CD14-positive monocyte (primary cell): ENCODE measurements at regions not wholly inside any gene's neighbourhood (a gene's known extent, or its start where the extent isn't known, plus 50 kb on each side); places are given as distances from the start of the nearest gene placed in this dataset.

ENCODE experiments used
- DNase-seq, 3 donors: peaks; one replicate each; pipeline ENCODE4 v3.0.0-alpha.2; 2011 to 2022
- H2AFZ ChIP-seq: 2 replicates; pipeline ENCODE4 v1.6.0; 2012; ENCODE audit warnings: mild to moderate bottlenecking, low read depth, low read length, inconsistent platforms; ENCODE audit not compliant: insufficient read depth, poor library complexity, severe bottlenecking
- H3K27ac ChIP-seq, 2 donors: 1 replicate in 1 of 2; 2 replicates in 1 of 2; pipeline ENCODE4 v1.5.1; 2012 to 2013; ENCODE audit warnings: low read length in 2 of 2, control low read depth in 1 of 2, inconsistent platforms in 1 of 2, low read depth in 1 of 2, mild to moderate bottlenecking in 1 of 2
- H3K27me3 ChIP-seq, 2 donors: one replicate each; pipeline versions ENCODE4 v1.6.0 to v1.6.1; 2011 to 2013; ENCODE audit warnings: low read length in 2 of 2; ENCODE audit not compliant: control insufficient read depth in 2 of 2, insufficient read depth in 2 of 2
- H3K36me3 ChIP-seq, 2 donors: replicated peaks in 1 of 2; 1 replicate in 1 of 2; 2 replicates in 1 of 2; pipeline versions ENCODE4 v1.5.1 to v1.6.1; 2012 to 2013; ENCODE audit warnings: low read length in 2 of 2, control low read depth in 1 of 2, inconsistent platforms in 1 of 2, mild to moderate bottlenecking in 1 of 2; ENCODE audit not compliant: insufficient read depth in 2 of 2, control insufficient read depth in 1 of 2
- H3K4me1 ChIP-seq, 2 donors: 1 replicate in 1 of 2; 2 replicates in 1 of 2; pipeline versions ENCODE4 v1.5.1 to v1.6.1; 2012 to 2013; ENCODE audit warnings: low read length in 2 of 2, control low read depth in 1 of 2, inconsistent platforms in 1 of 2, mild to moderate bottlenecking in 1 of 2, moderate library complexity in 1 of 2; ENCODE audit not compliant: insufficient read depth in 2 of 2, control insufficient read depth in 1 of 2
- H3K4me2 ChIP-seq: replicated peaks from 2 replicates; pipeline ENCODE3; 2012; ENCODE audit warnings: low read length, moderate library complexity, mild to moderate bottlenecking; ENCODE audit not compliant: poor library complexity, severe bottlenecking; ENCODE audit errors: extremely low read depth
- H3K4me3 ChIP-seq, 3 experiments: fragments of 200-600 bp in 1 of 3; sonication (generic) in 1 of 3; replicated peaks in 1 of 3; 1 replicate in 2 of 3; 2 replicates in 1 of 3; pipeline ENCODE4 v1.5.1; 2011 to 2013; ENCODE audit warnings: low read length in 3 of 3, mild to moderate bottlenecking in 3 of 3, control low read depth in 2 of 3, low read depth in 2 of 3, inconsistent platforms in 1 of 3, moderate library complexity in 1 of 3
- H3K79me2 ChIP-seq: 2 replicates; pipeline ENCODE4 v1.6.0; 2012; ENCODE audit warnings: mild to moderate bottlenecking, control low read depth, inconsistent platforms, low read length, moderate library complexity; ENCODE audit not compliant: insufficient read depth
- H3K9ac ChIP-seq: 2 replicates; pipeline ENCODE4 v1.6.0; 2017; ENCODE audit warnings: low read length, mild to moderate bottlenecking; ENCODE audit not compliant: insufficient read depth, poor library complexity, severe bottlenecking
- H3K9me3 ChIP-seq, 2 donors: replicated peaks in 1 of 2; 1 replicate in 1 of 2; 2 replicates in 1 of 2; pipeline versions ENCODE4 v1.5.1 to v1.6.1; 2012 to 2013; ENCODE audit warnings: low read length in 2 of 2, control low read depth in 1 of 2; ENCODE audit not compliant: control insufficient read depth in 1 of 2, insufficient read depth in 1 of 2
- H4K20me1 ChIP-seq: 2 replicates; pipeline ENCODE4 v1.6.0; 2012; ENCODE audit warnings: mild to moderate bottlenecking, low read length, control low read depth, moderate library complexity; ENCODE audit not compliant: insufficient read depth
- H3K27ac Mint-ChIP-seq, 7 donors: one replicate each; pipeline ENCODE4 v1.8.0; 2020; ENCODE audit warnings: mild to moderate bottlenecking in 7 of 7, mixed read lengths in 7 of 7, moderate library complexity in 6 of 7, inconsistent platforms in 2 of 7
- H3K27me3 Mint-ChIP-seq, 3 donors: one replicate each; pipeline ENCODE4 v1.8.0; 2021 to 2022; ENCODE audit warnings: low read depth in 3 of 3, mild to moderate bottlenecking in 3 of 3, mixed read lengths in 3 of 3, moderate library complexity in 3 of 3, inconsistent platforms in 1 of 3
- H3K36me3 Mint-ChIP-seq, 2 donors: one replicate each; pipeline ENCODE4 v1.8.0; 2020; ENCODE audit warnings: mixed read lengths in 2 of 2, inconsistent platforms in 1 of 2, mild to moderate bottlenecking in 1 of 2
- H3K4me1 Mint-ChIP-seq: one replicate; pipeline ENCODE4 v1.8.0; 2020; ENCODE audit warnings: mild to moderate bottlenecking, mixed read lengths
- H3K4me3 Mint-ChIP-seq, 2 donors: one replicate each; pipeline ENCODE4 v1.8.0; 2020; ENCODE audit warnings: mild to moderate bottlenecking in 2 of 2, mixed read lengths in 2 of 2, moderate library complexity in 1 of 2
- H3K9me3 Mint-ChIP-seq, 7 donors: one replicate each; pipeline ENCODE4 v1.8.0; 2020 to 2022; ENCODE audit warnings: mixed read lengths in 7 of 7, mild to moderate bottlenecking in 6 of 7, moderate library complexity in 6 of 7, inconsistent platforms in 2 of 7
- WGBS: methylation state at CpG from one replicate; pipeline ENCODE4 v1.1.5; 2013; ENCODE audit warnings: missing lambda C conversion rate; ENCODE audit not compliant: insufficient coverage; 5-methylcytosine and 5-hydroxymethylcytosine counted together
- intact Hi-C, 2 donors: fragments of 100-400 bp; cut with micrococcal nuclease; formaldehyde crosslinking; loops; one replicate each; pipeline versions ENCODE4 v1.15.0 to v1.15.1; 2023
- TF ChIP-seq, protein P1 (sequence below): fragments of 200-600 bp; IDR thresholded peaks from one replicate; pipeline ENCODE4 v1.8.0; 2022; ENCODE audit warnings: antibody characterized with exemption, mild to moderate bottlenecking

DNA sequence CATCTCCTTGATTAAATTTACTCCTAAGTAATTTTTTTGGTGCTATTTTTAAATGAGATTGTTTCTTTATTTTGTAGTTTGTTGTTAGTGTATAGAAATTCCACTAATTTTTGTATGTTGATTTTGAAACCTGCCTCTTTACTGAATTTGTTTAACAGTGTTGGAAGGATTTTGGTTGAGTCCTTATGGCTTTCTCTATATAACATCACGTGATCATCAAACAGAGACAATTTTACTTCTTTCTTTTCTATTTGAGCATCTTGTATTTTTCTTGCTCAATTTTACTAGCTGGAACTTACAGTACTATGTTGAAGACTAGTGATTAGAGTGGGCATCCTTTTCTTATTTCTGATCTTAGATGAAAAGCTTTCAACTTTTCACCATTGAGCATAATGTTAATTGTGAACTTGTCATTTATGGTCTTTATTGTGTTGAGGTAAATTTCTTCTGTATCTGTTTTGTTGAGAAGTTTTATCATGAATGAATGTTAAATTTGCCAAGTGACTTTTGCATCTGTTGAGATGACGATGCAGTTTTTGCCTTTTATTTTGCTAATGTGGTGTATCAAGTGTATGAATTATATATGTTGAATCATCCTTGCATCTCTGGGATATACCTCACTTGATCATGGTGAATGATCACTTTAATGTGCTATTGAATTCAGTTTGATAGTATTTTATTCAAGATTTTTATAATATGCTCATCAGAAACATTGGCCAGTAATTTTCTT is 645.3 kb upstream of the DDX18 start:
- Mint-ChIP-seq H3K27ac (no peak overlapping the region), H3K36me3 (no peaks in the 10 kb centered on the region), H3K9me3 (peaks cover 5 to 17% (median 12%) of the 10 kb centered on the region in 7 donors), H3K27me3 (peaks cover 0 to 2% (median 0%) of the 10 kb centered on the region in 3 donors), H3K4me1 (no peaks in the 10 kb centered on the region), H3K4me3 (no peak overlapping the region)
- Histone ChIP-seq H3K4me3 (no peak overlapping the region), H3K9ac (no peak overlapping the region), H2AFZ (no peak overlapping the region), H3K4me2 (no peak overlapping the region), H3K27ac (no peak overlapping the region), H3K4me1 (no peaks in the 10 kb centered on the region), H4K20me1 (no peaks in the 10 kb centered on the region), H3K79me2 (no peaks in the 10 kb centered on the region), H3K27me3 (no peaks in the 10 kb centered on the region), H3K36me3 (no peaks in the 10 kb centered on the region), H3K9me3 (peaks cover 14 to 18% of the 10 kb centered on the region in 2 donors)
- WGBS = no CpG with 5 or more reads among the region's 2 CpGs
- intact Hi-C loops = no loop called here
- no peak for DNase-seq
- TF ChIP-seq, protein P1, sequence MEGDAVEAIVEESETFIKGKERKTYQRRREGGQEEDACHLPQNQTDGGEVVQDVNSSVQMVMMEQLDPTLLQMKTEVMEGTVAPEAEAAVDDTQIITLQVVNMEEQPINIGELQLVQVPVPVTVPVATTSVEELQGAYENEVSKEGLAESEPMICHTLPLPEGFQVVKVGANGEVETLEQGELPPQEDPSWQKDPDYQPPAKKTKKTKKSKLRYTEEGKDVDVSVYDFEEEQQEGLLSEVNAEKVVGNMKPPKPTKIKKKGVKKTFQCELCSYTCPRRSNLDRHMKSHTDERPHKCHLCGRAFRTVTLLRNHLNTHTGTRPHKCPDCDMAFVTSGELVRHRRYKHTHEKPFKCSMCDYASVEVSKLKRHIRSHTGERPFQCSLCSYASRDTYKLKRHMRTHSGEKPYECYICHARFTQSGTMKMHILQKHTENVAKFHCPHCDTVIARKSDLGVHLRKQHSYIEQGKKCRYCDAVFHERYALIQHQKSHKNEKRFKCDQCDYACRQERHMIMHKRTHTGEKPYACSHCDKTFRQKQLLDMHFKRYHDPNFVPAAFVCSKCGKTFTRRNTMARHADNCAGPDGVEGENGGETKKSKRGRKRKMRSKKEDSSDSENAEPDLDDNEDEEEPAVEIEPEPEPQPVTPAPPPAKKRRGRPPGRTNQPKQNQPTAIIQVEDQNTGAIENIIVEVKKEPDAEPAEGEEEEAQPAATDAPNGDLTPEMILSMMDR = no peak

DNA sequence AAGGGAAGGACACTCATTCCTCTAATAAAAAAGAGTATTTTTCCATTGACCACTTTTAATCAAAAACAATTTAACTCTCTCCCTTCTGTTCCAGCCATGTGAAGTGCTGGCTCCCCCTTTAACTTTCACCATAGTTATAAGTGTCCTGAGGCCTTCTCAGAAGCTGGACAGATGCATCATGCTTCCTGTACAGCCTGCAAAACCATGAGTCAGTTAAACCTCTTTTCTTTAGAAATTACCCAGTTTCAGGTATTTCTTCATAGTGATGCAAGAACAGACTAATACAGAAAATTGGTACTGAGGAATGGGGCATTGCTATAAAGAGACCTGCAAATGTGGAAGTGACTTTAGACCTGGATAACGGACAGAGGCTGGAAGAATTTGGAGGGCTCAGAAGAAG is 643.6 kb upstream of the DDX18 start:
- H3K9ac ChIP-seq = no peak overlapping the region
- intact Hi-C loops = no loop called here
- no peaks in the 10 kb centered on the region for H3K36me3 ChIP-seq
- TF ChIP-seq, protein P1 = no peak
- Mint-ChIP-seq H3K9me3 (peaks cover 5 to 18% (median 12%) of the 10 kb centered on the region in 7 donors), H3K27ac (no peak overlapping the region), H3K36me3 (no peaks in the 10 kb centered on the region), H3K4me3 (no peak overlapping the region), H3K27me3 (peaks cover 0 to 6% (median 0%) of the 10 kb centered on the region in 3 donors), H3K4me1 (no peaks in the 10 kb centered on the region)
- no peak overlapping the region for H3K27ac ChIP-seq
- no peak overlapping the region for H2AFZ ChIP-seq
- H3K4me1 ChIP-seq = no peaks in the 10 kb centered on the region
- peaks cover 14 to 18% of the 10 kb centered on the region in 2 donors for H3K9me3 ChIP-seq
- H3K27me3 ChIP-seq = no peaks in the 10 kb centered on the region
- H3K4me3 ChIP-seq = no peak overlapping the region
- WGBS = 100% methylated on average over 1 of the region's 1 CpG
- H3K4me2 ChIP-seq = no peak overlapping the region
- no peaks in the 10 kb centered on the region for H3K79me2 ChIP-seq
- no peaks in the 10 kb centered on the region for H4K20me1 ChIP-seq
- DNase-seq = no peak
